HG03354 (cell line): ENCODE measurements at regions not wholly inside any gene's neighbourhood (a gene's known extent, or its start where the extent isn't known, plus 50 kb on each side); places are given as distances from the start of the nearest gene placed in this dataset.

ENCODE experiments used
- ATAC-seq: cut with Tn5 transposase; IDR thresholded peaks from one replicate; pipeline ENCODE4 v1.9.1; 2021; ENCODE audit warnings: mild to moderate bottlenecking; ENCODE audit not compliant: unreplicated experiment, poor library complexity, severe bottlenecking

DNA sequence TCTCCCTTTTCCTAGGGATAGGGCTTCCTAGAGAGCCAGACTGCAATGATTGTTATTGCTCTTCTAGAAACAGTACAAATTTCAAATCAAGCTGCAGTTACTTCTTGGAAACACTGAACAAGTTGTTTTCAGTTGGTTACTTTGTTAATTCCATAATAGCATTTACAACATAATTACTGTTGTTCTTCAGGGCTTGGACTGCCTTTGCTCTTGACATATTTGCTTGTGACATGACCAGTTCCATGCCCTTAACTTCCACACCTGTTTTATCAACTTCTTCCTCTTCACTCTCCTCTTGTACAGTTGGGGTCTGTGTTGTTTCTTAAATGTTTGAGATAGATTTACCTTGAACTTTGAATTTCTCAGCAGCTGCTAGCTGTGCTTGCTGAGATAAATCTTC lies 104.4 kb downstream of the SEC23IP start:
- ATAC-seq: no peak

DNA sequence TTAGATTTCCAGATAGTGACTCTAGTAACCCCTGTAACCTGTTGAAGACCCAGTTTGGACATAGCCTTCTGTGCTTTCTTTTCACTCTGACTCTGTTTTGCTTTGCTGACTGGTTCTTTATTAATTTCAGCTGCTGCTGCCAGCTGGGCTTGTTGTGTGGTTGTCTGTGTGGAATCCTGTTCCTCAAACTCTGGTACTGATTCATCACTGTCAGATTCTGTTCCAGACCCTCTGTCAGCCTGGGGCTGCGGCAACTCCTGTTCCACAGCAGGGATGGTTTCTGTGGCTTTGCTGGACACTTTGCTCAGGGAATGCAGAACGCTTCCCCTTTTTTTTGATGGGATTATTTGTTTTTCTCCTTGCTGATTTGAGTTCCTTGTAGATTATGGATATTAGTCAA lies 104.9 kb downstream of the SEC23IP start:
- no peak for ATAC-seq

DNA sequence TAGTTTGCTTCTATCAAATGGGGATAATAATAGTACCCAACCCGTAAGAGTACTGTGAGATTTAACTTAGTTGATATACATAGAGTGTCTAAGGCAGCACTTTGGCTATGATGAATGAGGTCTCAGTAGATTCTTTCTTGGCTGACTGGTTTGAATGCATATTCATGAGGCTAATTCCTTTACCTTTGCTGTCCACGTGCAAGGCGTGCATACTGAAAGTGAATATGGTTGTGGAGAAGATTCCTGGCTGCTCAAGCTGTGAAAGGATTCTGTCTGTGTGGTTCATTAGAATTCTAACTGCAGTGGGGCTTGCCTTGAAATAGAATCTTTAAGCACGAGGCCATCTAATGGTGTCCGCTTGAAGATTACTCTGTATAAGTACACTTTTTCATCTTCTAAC lies 110.3 kb downstream of the SEC23IP start:
- ATAC-seq: no peak

DNA sequence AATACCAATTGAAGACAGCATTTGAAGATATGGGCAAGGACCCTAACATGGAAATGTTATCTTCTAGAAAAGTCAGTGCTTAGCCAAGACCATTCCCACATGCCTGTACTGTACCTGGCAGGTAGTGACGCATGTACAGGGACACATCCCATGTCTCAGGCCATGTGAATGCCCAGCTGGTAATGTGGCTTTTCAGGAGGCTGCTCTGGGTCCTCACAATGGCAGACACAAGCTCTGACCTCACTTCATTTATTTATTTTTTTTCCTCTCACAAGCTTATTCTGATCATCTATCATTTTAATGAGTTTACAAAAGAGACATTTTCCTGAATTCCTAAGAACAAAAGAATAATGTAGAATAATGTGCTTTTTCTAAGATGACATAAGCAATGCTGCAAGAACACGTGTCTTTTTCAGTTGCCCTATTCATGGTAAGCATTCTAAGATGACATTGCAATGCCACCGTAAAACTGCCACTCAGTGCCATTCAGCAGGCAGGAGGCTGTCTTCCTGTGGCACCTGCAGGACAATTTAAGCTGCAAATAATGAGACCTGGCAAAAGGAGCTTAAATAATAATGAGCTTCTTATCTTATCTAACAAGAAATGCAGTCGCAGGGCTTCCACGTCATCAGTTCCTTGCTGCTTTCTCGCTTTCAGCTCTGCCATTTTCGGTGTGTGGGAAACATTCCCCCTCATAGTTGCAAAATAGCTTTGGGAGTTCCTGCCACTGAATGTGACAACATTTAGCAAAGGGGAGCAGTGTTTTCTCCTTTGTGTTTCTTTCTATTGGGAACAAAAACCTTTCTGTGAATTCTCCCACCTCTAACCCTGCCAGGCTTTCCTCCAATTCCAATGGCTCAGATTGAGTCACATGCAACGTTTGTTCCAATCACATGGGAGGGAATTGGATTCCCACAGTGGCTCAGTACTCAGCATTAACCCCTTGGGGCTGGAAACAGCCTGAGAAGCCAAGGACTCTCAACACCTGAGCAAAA lies 113.0 kb downstream of the SEC23IP start:
- ATAC-seq: no peak

DNA sequence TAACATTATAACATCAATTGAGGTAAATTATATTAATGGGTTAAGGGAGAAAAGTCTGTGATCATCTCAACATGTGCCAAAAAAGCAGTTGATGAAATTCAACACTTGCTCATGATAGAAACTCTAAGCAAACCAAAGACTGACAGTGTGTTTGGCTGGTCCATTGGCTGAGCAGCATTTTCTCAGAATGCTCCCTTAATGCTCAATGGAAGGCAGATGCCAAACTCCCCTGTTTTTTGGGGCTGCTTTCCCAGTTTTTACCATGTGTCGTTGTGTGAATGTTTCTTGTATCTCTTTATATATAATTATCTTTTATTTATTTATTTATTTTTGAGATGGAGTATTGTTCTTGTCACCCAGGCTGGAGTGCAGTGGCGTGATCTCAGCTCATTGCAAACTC lies 114.7 kb downstream of the SEC23IP start:
- no peak for ATAC-seq

DNA sequence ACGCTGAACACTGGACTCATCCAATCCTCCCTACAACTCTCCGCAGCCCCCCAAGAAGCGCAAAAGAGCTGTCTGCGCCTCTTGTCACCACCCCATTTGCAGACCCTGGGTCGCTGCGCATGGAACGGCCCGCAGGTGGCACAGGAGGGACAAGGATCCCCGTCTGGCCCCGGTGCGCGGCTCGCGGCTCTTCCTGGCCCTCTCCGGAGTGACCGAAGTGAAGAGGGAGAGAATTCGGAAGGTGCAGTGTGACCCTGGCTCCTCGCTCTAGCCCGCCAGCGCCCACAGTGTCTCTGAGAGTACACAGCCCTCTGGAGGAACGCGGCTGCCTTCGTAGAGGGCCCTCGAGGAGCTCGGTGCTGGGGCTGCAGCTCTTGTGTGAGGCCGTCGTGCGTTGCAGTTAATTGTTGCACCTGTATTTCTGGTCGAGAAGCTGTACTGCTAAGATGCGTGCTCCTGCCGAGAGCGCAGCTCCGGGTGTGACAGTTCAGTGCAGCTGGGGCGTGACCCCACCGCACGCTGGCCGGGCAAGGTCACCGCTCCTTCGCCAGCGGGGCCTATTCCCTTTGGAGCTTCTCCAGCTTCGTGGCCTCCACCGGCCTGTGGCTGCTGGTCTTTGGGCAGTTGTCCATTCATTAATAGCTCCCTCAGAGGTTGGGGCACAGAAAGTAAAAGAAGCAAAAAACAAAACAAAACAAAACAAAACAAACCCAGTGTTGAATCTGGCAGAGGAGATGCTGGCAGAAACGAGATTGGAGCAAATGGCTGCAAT lies 119.0 kb downstream of the SEC23IP start:
- ATAC-seq: no peak

DNA sequence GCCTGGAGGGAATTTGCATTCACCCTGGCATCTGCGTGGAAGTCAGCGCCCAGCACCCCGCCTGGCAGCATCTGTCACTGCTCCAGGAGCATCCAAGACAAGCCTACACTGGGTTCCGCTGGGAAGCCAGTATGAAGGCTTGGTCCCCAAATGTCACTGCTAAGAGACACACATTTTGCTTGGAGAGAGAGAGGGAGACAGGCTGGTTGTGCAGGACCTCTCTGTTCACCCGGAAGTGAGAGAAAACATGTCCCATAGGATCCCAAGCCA lies 119.5 kb downstream of the SEC23IP start:
- ATAC-seq: no peak

DNA sequence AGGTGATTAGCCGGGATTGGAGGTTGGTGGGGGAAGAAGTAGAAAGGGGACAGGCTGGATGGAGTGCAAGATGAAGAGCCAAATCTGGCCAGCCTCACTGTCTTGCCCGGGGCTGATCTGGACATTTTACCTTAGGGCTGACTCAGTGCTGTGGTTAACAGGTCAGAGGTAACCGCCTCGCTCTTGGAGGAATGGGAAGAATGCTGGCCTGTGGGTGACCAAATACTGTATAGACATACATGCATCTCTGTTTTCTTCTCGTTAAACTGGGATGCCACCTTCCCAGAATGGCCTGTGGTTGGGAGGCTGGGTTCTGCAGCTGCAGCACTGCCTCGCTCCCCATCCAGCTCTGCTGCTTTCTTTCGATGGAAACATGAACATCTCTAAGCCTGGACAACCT lies 120.0 kb downstream of the SEC23IP start:
- no peak for ATAC-seq

DNA sequence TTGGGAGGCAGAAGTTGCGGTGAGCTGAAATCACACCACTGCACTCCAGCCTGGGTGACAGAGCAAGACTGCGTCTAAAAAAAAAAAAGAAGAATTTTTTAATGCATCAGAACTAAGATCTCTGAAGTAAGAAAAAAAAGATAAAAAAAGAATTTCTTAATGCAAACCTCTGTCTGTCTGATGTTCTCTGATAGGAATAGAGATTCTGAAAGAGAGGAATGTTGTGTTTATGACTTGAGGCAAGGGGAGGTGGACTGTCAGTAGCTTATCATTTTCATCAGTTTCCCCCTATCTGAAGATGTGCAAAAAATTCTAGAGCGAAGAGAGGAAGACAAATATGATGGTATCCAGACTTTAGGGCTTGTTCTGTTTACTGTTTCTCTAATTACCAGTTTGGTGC lies 121.5 kb downstream of the SEC23IP start:
- ATAC-seq: no peak

DNA sequence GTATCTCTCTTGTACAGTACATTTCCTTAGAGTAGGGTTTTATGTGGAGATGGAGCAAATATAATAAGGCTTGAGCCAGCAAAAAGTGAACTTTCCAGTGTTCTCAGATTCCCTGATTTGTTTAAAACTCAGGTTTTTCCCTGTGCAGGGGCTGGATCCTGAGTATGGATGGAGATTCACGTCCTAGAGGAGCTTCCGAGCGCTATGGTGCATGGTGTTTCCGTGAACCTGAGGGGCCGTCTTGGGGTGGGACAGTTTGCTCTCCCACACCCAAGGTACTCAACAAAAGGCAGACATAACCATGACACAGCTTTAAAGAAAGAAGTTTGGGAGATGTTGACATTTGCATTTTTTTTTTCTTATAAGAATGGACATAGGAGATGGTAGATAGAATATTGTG lies 122.5 kb downstream of the SEC23IP start:
- no peak for ATAC-seq

DNA sequence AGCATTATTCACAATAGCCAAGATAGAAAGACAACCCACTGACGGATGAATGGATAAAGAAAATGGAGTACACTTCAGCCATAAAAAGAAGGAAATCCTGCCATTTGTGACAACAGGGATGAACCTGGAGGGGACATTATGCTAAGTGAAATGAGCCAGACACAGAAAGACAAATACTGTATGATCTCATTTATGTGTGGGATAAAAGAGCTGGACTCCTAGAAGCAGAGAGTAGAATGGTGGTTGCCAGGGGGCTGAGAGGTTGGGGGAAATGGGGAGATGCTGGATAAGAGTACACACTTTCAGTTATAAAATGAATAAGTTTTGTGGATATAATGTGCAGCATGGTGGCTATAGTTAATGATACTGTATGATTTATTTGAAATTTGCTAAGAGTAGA lies 124.4 kb downstream of the SEC23IP start:
- ATAC-seq: no peak

DNA sequence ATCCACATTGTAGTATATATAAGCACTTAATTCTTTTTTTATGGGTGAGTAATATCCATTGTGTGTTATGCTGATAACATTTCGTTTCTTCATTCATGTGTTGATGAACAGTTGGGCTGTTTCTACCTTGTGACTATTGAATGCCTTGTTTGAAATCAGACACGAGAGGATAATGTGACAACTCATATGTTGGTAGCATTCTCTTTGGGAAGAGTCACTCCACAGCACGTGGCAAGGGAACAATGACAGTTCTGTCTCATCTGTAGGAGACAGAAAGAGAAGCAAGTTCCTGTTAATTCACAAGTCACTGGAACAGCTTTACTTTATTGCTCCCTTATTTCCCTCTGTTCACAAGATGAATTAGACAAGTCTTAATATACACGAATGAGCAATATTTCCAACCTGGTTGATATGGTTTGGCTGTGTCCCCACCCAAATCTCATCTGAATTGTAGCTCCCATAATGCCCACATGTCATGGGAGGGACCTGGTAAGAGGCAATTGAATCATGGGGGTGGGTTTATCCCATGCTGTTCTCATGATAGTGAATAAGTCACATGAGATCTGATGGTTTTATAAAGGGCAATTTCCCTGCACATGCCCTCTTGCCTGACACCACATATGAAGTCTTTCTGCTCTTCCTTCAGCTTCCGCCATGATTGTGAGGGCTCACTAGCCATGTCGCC lies 125.3 kb downstream of the SEC23IP start:
- ATAC-seq: no peak

DNA sequence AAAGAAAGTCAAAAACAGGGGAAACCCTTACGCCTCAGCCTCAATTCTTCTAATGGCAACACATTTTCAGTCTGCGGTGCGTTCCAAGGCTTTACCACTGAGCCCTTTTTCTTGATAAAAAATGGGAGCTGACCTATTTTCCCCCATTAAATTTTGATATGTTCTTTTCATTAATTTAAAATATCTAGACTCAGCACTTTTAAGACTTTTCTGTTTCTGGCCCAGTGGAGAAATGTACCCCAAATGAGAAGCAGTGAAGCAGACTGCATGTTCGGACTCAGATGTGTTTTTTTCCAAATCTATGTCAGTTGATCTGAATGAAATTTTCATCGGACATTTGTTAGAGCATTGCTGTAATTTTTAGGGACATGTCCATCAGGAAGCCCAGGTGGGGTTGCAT lies 126.2 kb downstream of the SEC23IP start:
- no peak for ATAC-seq

DNA sequence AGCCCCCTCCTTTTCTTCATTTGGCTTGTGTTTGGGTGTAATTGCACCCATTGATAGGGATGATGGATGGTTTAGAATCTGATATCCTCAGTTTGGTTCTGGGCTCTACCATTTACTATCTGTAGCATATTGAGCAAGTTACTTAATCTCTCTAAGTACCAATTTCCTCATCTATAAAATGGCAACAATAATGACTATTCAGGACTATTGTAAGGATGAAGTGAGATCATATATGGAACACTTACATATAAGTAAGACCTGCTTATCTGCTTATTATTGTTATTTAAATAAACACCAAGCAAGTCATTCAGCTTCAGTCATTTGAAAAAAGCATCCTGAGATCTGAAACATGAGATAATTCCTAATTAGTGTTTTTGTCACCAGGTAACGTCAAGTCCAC lies 127.0 kb downstream of the SEC23IP start:
- no peak for ATAC-seq

DNA sequence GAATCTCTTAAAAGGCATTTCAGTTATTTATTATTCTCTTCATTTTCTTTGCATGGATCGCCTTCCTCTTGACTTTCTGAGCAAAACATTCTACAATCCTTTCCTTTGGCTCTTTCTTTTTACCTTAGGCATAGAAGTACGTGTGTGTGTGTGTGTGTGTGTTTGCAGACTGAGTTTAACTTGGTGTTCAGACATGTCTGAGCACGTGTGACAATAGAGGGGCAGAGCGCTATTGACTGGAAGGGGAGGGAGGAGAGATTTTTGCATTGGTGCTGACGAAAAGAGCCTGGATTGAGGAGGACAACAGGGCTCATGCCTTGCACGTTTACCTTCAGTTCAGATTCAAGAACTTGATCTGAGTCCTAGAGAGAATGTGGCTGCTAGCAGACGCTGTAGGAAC lies 129.8 kb downstream of the SEC23IP start:
- no peak for ATAC-seq

DNA sequence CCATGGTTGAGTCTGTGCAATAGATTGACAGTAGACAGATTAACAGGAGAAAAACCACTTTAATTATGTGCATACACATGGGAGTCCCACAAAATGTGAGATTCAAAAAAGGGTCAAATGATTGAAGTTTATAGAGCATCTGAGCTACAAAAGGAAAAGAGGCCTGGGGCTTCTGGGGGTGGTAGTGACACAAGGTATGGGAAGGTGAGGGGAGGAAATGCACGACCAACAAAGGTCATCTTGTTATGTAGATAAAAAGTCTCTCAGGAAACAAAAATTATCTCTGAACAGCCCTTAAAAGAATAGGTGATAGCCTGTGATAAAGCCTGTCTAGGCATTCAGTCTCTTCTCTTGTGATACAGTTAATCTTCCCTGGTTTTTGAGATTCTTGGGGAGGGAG lies 141.7 kb downstream of the SEC23IP start:
- ATAC-seq: no peak

DNA sequence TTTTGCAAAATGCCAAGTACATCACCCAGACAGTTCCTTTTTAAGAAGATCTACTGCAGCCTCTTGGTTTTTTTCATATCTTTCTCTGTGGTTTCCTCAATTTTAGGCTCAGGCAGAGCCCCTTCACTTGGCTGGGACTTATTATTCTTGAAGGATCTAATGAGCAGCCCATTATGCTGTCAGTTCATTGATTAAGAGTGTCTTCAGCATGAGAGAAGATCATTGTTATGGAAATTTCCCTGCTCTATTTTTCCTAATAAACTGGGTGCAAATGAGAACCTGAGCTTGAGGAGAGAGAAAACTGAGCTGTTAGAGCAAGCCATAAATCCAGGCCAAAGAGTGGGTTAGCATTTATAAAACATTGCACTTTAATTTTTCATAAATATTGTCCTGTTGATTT lies 146.5 kb downstream of the SEC23IP start:
- ATAC-seq: no peak

DNA sequence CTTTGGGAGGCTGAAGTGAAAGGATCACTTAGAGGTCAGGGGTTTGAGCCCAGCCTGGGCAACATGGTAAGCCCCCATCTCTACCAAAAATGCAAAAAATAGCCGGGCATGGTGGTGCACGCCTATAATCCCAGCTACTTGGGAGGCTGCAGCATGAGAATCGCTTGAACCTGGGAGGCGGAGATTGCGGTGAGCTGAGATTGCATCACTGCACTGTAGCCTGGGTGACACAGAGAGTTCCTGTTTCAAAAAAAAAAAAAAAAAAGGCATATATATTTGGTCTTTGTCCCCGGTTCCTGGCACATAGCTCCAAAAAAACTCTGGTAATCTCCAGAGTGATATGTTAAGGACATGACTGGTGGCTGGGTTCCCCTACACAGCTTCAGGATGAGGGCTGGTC lies 147.3 kb downstream of the SEC23IP start:
- ATAC-seq: no peak

DNA sequence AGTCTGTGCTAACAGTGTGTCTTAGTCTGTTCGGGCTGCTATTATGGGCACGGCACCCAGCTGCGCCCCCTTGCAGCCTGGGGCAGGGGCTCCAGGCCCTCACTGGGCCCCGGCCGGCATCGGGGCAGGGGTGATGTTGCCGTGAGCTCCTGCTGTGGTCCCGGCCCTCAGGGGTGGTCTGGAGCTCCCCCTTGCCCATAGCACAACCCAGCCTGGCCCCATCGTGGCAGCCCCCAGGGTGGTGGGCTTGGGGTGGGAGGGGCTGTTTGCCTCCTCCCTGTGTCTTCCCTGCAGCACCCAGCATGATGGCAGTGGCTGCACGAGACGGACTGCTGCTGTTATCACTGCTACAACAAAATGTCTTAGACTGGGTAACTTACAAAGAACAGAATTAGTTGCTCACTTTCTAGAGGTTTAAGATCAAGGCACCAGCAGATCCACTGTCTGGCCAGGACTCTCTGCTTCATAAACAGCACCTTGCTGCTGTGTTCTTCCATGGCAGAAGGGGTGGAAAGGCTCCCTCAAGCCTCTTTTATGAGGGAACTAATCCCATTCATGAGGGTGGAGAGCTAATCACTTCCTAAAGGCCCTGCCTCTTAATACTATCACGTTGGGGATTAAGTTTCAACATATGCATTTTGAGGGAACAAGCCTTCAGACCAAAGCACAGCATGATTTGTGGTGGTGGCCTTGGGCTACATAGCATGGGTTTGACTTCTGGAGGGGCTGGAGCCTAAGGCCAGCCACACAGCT lies 149.5 kb downstream of the SEC23IP start:
- ATAC-seq: no peak

DNA sequence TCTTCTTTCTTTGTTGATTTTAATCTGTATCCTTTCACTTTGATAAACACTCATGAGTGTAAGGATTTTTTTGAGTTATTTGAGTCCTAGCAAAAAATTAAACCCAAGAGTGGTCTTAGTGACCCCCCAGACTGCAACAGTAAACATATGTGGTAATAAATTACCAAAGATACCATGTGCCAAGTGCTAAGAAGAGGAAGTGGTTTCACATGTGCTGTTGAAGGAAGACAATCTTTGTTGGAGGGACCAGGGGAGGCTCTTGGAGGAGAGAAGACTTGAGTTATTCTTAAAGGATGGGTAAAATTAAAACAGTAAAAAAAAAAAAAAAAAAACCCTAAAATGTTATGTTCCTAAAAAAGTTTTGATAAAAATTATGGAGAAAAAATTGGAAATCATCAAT lies 150.2 kb downstream of the SEC23IP start:
- no peak for ATAC-seq
